Mucosa of descending colon (tissue), 3 donors: ENCODE measurements at regions not wholly inside any gene's neighbourhood (a gene's known extent, or its start where the extent isn't known, plus 50 kb on each side); places are given as distances from the start of the nearest gene placed in this dataset.

Source experiments
- ATAC-seq: fragments of 200-7000 bp; cut with Tn5 transposase; one replicate; pipeline ENCODE4 v1.9.1; 2020; ENCODE audit warnings: mild to moderate bottlenecking, moderate library complexity
- DNase-seq, 3 donors: peaks; one replicate each; pipeline ENCODE4 v3.0.0-alpha.2; 2020
- H3K36me3 ChIP-seq: fragments of 200-600 bp; one replicate; pipeline ENCODE4 v1.8.0; 2021; ENCODE audit warnings: low read depth, mild to moderate bottlenecking
- H3K4me1 ChIP-seq: fragments of 200-600 bp; one replicate; pipeline ENCODE4 v1.8.0; 2021; ENCODE audit warnings: low read depth, mild to moderate bottlenecking
- H3K4me3 ChIP-seq: fragments of 200-600 bp; one replicate; pipeline ENCODE4 v1.8.0; 2021; ENCODE audit warnings: mild to moderate bottlenecking
- H3K9me3 ChIP-seq: fragments of 200-600 bp; one replicate; pipeline ENCODE4 v1.8.0; 2021; ENCODE audit warnings: mild to moderate bottlenecking
- intact Hi-C, 2 donors: fragments of 100-400 bp; cut with DNase I in 1 of 2; cut with micrococcal nuclease in 1 of 2; formaldehyde crosslinking; loops; one replicate each; pipeline versions ENCODE4 v1.11.0 to v1.11.1; 2022; cut with DNase I, micrococcal nuclease
- TF ChIP-seq, protein P1 (sequence below): fragments of 200-600 bp; IDR thresholded peaks from one replicate; pipeline ENCODE4 v1.8.0; 2022; ENCODE audit warnings: antibody characterized with exemption, mild to moderate bottlenecking
- donor health status: DM: no; HTN: no; CAD: no; lungs with moderate emphysema.
- donor health status: DM: no; HTN: no; CAD: no.
- donor health status: DM: no; HTN: yes; CAD: no.

DNA sequence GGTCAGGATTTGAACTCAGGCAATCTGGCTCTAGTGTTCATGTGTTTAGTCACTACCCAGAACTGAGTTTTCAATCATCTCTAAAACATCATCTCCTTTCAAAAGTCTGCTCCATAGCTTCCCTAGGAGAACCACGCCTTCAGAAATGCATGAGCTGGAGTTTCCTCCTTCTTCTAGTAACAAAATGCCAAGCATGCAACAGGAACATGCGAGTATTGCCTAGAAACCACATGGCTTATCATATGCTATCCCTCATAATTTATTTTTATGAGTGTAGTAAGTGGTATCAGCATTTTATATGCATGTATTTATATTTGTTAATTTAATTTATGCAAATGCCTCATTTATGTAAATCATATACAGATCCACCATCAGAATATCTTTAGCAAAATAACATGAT, 170.9 kb downstream of the RAB11FIP2 start:
- no peak for DNase-seq
- no peaks in the 10 kb centered on the region for H3K4me1 ChIP-seq
- H3K36me3 ChIP-seq = no peaks in the 10 kb centered on the region
- no peaks in the 10 kb centered on the region for H3K9me3 ChIP-seq
- no peak for ATAC-seq
- intact Hi-C loops = no loop called here
- TF ChIP-seq, protein P1, sequence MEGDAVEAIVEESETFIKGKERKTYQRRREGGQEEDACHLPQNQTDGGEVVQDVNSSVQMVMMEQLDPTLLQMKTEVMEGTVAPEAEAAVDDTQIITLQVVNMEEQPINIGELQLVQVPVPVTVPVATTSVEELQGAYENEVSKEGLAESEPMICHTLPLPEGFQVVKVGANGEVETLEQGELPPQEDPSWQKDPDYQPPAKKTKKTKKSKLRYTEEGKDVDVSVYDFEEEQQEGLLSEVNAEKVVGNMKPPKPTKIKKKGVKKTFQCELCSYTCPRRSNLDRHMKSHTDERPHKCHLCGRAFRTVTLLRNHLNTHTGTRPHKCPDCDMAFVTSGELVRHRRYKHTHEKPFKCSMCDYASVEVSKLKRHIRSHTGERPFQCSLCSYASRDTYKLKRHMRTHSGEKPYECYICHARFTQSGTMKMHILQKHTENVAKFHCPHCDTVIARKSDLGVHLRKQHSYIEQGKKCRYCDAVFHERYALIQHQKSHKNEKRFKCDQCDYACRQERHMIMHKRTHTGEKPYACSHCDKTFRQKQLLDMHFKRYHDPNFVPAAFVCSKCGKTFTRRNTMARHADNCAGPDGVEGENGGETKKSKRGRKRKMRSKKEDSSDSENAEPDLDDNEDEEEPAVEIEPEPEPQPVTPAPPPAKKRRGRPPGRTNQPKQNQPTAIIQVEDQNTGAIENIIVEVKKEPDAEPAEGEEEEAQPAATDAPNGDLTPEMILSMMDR = no peak
- no peak overlapping the region for H3K4me3 ChIP-seq

DNA sequence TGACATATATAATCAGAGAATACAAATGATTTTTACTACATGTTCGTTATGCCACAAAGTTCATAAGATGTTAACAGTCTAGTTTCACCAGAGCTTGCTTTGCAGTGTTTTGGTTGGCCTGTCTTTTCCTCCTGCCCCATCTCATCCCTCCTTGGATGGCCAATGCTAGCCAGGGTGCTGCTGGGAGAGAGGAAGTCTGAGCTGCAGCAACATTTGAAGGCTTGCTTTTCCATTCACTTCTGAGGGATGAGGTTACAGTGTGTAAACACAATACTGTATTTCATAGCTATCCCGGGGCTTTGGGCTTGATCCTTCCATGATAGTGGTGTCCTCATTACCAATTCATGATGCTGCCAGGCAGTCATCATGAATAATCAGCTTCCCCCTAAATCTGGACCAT, 170.5 kb downstream of the RAB11FIP2 start:
- no peaks in the 10 kb centered on the region for H3K36me3 ChIP-seq
- TF ChIP-seq, protein P1 = no peak
- H3K9me3 ChIP-seq = no peaks in the 10 kb centered on the region
- H3K4me3 ChIP-seq = no peak overlapping the region
- intact Hi-C loops = no loop called here
- ATAC-seq (no peak), DNase-seq (no peak)
- H3K4me1 ChIP-seq = no peaks in the 10 kb centered on the region

DNA sequence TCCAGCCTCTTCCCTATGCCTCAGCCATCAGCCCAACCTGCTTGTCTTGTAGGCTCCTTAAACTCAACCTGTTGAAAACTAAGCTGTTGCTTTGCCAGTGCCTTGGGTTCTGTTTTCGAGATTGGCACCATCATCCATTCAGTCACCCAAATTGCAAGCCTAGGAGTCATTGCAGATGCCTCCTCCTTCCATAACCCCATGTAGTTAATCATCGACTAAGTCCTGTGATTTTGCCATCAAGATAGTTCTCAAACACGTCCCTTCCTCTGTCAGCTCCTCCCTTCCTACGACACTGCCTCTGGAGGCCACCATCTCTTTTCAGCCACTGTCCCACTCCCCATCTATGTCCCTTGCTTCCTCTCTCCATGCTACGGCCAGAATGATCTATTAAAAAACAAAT, 168.1 kb downstream of the RAB11FIP2 start:
- DNase-seq (no peak), ATAC-seq (no peak)
- H3K4me1 ChIP-seq = no peaks in the 10 kb centered on the region
- H3K9me3 ChIP-seq = no peaks in the 10 kb centered on the region
- intact Hi-C loops = no loop called here
- TF ChIP-seq, protein P1 = no peak
- H3K4me3 ChIP-seq = no peak overlapping the region
- H3K36me3 ChIP-seq = no peaks in the 10 kb centered on the region

DNA sequence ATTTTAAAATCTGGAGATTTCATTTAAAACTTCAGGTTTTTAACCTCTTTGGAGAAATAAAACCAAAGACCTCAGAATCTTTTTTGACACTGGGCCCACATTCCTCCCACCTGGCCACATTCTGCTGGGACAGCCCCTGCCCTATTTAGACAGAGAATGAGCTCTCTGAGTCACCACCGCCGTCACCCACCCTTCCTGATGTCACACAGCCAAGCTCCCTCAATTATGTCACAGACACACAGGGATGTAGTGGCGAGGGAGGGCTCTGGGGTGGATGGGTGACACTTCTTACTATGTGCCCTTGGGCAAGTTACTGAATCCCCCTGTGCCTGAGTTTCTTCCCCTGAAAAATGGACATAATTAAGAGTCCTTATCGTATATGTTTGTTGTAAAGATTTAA, 162.6 kb downstream of the RAB11FIP2 start:
- Histone ChIP-seq H3K4me1 (no peaks in the 10 kb centered on the region), H3K4me3 (no peak overlapping the region), H3K36me3 (no peaks in the 10 kb centered on the region), H3K9me3 (no peaks in the 10 kb centered on the region)
- no peak for DNase-seq
- intact Hi-C loops = no loop called here
- TF ChIP-seq, protein P1 = no peak
- ATAC-seq = no peak

DNA sequence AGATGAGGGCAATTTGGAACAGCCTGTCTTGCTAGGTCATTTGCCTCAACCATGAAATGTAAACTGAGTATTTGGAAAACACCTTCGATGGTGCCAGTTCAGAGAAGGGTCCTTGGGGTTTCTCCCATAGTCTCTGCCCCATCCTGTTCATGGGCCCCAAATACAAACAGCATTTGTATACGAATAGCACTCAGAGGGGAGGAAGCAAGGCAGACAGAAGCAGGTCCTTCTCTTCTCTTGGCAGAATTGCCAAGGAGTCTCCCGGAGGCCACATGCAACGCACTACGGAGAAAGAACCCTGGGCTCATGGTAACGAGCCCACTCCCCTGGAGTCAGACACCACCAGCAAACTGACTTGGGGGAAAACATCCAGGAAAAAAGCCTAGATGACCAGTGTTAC, 162.1 kb downstream of the RAB11FIP2 start:
- TF ChIP-seq, protein P1 = no peak
- intact Hi-C loops = no loop called here

DNA sequence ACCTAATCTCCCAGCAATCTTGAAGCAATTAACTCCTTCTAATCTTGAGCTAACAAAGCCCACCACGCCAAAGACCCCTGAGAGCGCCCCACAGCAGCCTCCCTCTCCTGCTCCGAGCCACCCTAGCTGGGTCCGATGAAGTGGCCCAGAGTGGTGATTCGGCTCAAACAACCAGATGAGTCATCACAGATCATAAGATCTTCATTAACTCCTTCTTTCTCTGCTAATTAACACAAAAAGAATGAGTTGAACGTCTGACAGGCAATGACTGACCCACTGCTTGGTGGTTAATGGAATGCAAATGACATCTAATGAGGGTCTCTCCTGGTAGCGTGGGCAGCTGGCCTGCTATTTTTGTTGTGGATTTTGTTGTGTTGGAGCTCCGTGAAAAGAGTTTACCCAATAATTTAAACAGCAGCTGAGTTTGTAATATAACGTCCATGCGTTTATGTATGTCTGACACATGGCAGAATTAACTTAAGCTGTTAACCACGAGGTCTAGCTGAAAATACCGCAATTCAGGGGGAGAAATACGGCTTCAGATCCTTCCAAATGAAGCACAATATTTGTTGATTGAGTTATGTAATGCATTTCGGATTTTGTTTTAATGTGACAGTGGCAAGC, 161.4 kb downstream of the RAB11FIP2 start:
- ATAC-seq (no peak), DNase-seq (no peak)
- TF ChIP-seq, protein P1 = no peak
- Histone ChIP-seq H3K4me1 (no peaks in the 10 kb centered on the region), H3K36me3 (no peaks in the 10 kb centered on the region), H3K4me3 (no peak overlapping the region), H3K9me3 (no peaks in the 10 kb centered on the region)
- intact Hi-C loops = no loop called here

More for the DNA sequence above, 162.1 kb downstream of the RAB11FIP2 start:
- DNase-seq (no peak), ATAC-seq (no peak)
- H3K4me3 ChIP-seq = no peak overlapping the region
- no peaks in the 10 kb centered on the region for H3K36me3 ChIP-seq
- no peaks in the 10 kb centered on the region for H3K4me1 ChIP-seq
- no peaks in the 10 kb centered on the region for H3K9me3 ChIP-seq
